Type B pancreatic cell (in vitro differentiated cells): ENCODE measurements at regions not wholly inside any gene's neighbourhood (a gene's known extent, or its start where the extent isn't known, plus 50 kb on each side); places are given as distances from the start of the nearest gene placed in this dataset.
"Not testable (repeated sequence)": the region's sequence is repeated elsewhere in the genome, so short reads cannot be mapped to it uniquely, and the experiment has no call there.

ENCODE experiments used
- DNase-seq: peaks from one replicate; pipeline ENCODE4 v3.0.0; 2021; ENCODE audit warnings: mixed read lengths; ENCODE audit not compliant: unreplicated experiment; ENCODE audit errors: extremely low spot score
- H3K27ac Mint-ChIP-seq: 2 replicates; pipeline ENCODE4 v1.8.0; 2021; ENCODE audit warnings: mild to moderate bottlenecking, mixed read lengths
- H3K27me3 Mint-ChIP-seq: 2 replicates; pipeline ENCODE4 v1.8.0; 2021; ENCODE audit warnings: mixed read lengths
- H3K36me3 Mint-ChIP-seq: 2 replicates; pipeline ENCODE4 v1.8.0; 2021; ENCODE audit warnings: mixed read lengths
- H3K4me1 Mint-ChIP-seq: one replicate; pipeline ENCODE4 v1.8.0; 2021; ENCODE audit warnings: mixed read lengths; ENCODE audit not compliant: unreplicated experiment
- H3K4me3 Mint-ChIP-seq: 2 replicates; pipeline ENCODE4 v1.8.0; 2021; ENCODE audit warnings: mild to moderate bottlenecking, mixed read lengths
- H3K9me3 Mint-ChIP-seq: 2 replicates; pipeline ENCODE4 v1.8.0; 2021; ENCODE audit warnings: mixed read lengths
- CTCF ChIP-seq: fragments of 200-600 bp; sonication (generic); conservative IDR thresholded peaks from 2 replicates; pipeline ENCODE4 v1.5.0; 2021; ENCODE audit warnings: antibody characterized with exemption, mild to moderate bottlenecking

- TF ChIP-seq CTCF: no peak
- DNase-seq: no peak
- Mint-ChIP-seq H3K36me3 (no peaks in the 10 kb centered on the region), H3K4me1 (no peaks in the 10 kb centered on the region), H3K4me3 (no peak overlapping the region), H3K27me3 (no peaks in the 10 kb centered on the region), H3K9me3 (no peaks in the 10 kb centered on the region), H3K27ac (no peak overlapping the region)
Measured at GRCh38 chr2:134009440-134009839, 244.4 kb upstream of the MGAT5 start.

GRCh38 chr2:134009906-134010305, 244.0 kb upstream of the MGAT5 start:
- not testable (repeated sequence) for H3K27me3 Mint-ChIP-seq, H3K9me3 Mint-ChIP-seq, H3K4me1 Mint-ChIP-seq, DNase-seq, H3K36me3 Mint-ChIP-seq, H3K4me3 Mint-ChIP-seq, H3K27ac Mint-ChIP-seq

GRCh38 chr2:134011936-134012586, 241.8 kb upstream of the MGAT5 start:
- Mint-ChIP-seq H3K27ac (no peak overlapping the region), H3K36me3 (no peaks in the 10 kb centered on the region), H3K9me3 (no peaks in the 10 kb centered on the region), H3K4me1 (no peaks in the 10 kb centered on the region), H3K4me3 (no peak overlapping the region), H3K27me3 (no peaks in the 10 kb centered on the region)
- DNase-seq: no peak
- no peak for TF ChIP-seq CTCF

- no peaks in the 10 kb centered on the region for H3K4me1 Mint-ChIP-seq
- H3K36me3 Mint-ChIP-seq: no peaks in the 10 kb centered on the region
- no peak for DNase-seq
- no peaks in the 10 kb centered on the region for H3K27me3 Mint-ChIP-seq
- H3K4me3 Mint-ChIP-seq: no peak overlapping the region
- H3K9me3 Mint-ChIP-seq: no peaks in the 10 kb centered on the region
- no peak for TF ChIP-seq CTCF
- H3K27ac Mint-ChIP-seq: no peak overlapping the region
Measured at GRCh38 chr2:134014196-134014960, 239.5 kb upstream of the MGAT5 start.

GRCh38 chr2:134019871-134020270, 234.0 kb upstream of the MGAT5 start:
- Mint-ChIP-seq H3K36me3 (no peaks in the 10 kb centered on the region), H3K9me3 (no peaks in the 10 kb centered on the region), H3K4me1 (no peaks in the 10 kb centered on the region), H3K27me3 (peaks cover 3% of the 10 kb centered on the region), H3K27ac (no peak overlapping the region), H3K4me3 (no peak overlapping the region)
- no peak for TF ChIP-seq CTCF
- no peak for DNase-seq

GRCh38 chr2:134020608-134021007, 233.3 kb upstream of the MGAT5 start:
- Mint-ChIP-seq H3K4me3 (no peak overlapping the region), H3K27ac (no peak overlapping the region), H3K27me3 (peaks cover 3% of the 10 kb centered on the region), H3K9me3 (no peaks in the 10 kb centered on the region), H3K36me3 (no peaks in the 10 kb centered on the region), H3K4me1 (no peaks in the 10 kb centered on the region)
- no peak for DNase-seq
- TF ChIP-seq CTCF: no peak
